OCI-LY3 (cell line): ENCODE measurements at regions not wholly inside any gene's neighbourhood (a gene's known extent, or its start where the extent isn't known, plus 50 kb on each side); places are given as distances from the start of the nearest gene placed in this dataset.

Experiments used
- H2AFZ ChIP-seq: fragments of 200-600, 300-600 bp; shearing (Covaris generic); 2 replicates; pipeline ENCODE4 v1.6.0; 2014; ENCODE audit warnings: antibody characterized with exemption, low read depth, low read length
- H3K27ac ChIP-seq: fragments of 200-600, 300-600 bp; sonication (generic); 2 replicates; pipeline ENCODE4 v1.5.1; 2014; ENCODE audit warnings: mild to moderate bottlenecking, low read length, moderate library complexity, mixed read lengths
- H3K27me3 ChIP-seq: fragments of 200-600, 300-600 bp; sonication (generic); 2 replicates; pipeline ENCODE4 v1.6.1; 2014; ENCODE audit warnings: low read depth, low read length, mixed read lengths
- H3K36me3 ChIP-seq: fragments of 200-600, 300-600 bp; sonication (generic); replicated peaks from 2 replicates; pipeline ENCODE3; 2014; ENCODE audit warnings: low read depth, low read length, mixed read lengths
- H3K4me1 ChIP-seq: fragments of 300-600, 200-600 bp; sonication (generic); 2 replicates; pipeline ENCODE4 v1.6.1; 2014; ENCODE audit warnings: low read length, mixed read lengths
- H3K4me2 ChIP-seq: fragments of 200-600, 300-600 bp; sonication (generic); 2 replicates; pipeline ENCODE4 v1.6.1; 2014; ENCODE audit warnings: low read length, mixed read lengths
- H3K4me3 ChIP-seq: fragments of 300-600, 200-600 bp; sonication (generic); 2 replicates; pipeline ENCODE4 v1.5.1; 2014; ENCODE audit warnings: antibody characterized with exemption, mild to moderate bottlenecking, low read length, moderate library complexity
- H3K79me2 ChIP-seq: fragments of 300-600, 200-600 bp; shearing (Covaris generic); 2 replicates; pipeline ENCODE4 v1.6.1; 2014; ENCODE audit warnings: mild to moderate bottlenecking, low read length, mixed read lengths
- H3K9ac ChIP-seq: fragments of 300-600, 200-600 bp; shearing (Covaris generic); 2 replicates; pipeline ENCODE4 v1.6.0; 2014; ENCODE audit warnings: mild to moderate bottlenecking, low read length, moderate library complexity
- H3K9me3 ChIP-seq: fragments of 200-600, 300-600 bp; shearing (Covaris generic); 2 replicates; pipeline ENCODE4 v1.6.1; 2014; ENCODE audit warnings: low read length, mixed read lengths; ENCODE audit not compliant: insufficient read depth
- H4K20me1 ChIP-seq: fragments of 200-600, 300-600 bp; sonication (generic); 2 replicates; pipeline ENCODE4 v1.6.1; 2016; ENCODE audit warnings: low read length, mixed read lengths; ENCODE audit not compliant: insufficient read depth
- CTCF ChIP-seq: fragments of 200-600, 300-600 bp; sonication (generic); IDR thresholded peaks from 2 replicates; pipeline ENCODE4 v1.5.1; 2014; ENCODE audit warnings: antibody characterized with exemption, low read length, low read depth
- EZH2phosphoT487 ChIP-seq: fragments of 200-600 bp; shearing (Covaris generic); IDR thresholded peaks from 2 replicates; pipeline ENCODE4 v1.6.1; 2018; ENCODE audit warnings: antibody characterized with exemption, mixed run types, low read depth

- Histone ChIP-seq H3K9ac (no peak overlapping the region), H3K4me2 (peak overlapping the region; percentile 28)
Measured at GRCh38 chr13:106721599-106721998, 153.7 kb upstream of the ARGLU1 start.

GRCh38 chr13:106714271-106714982 is 146.5 kb upstream of the ARGLU1 start:
- no peaks in the 10 kb centered on the region for H3K4me1 ChIP-seq
- no peak overlapping the region for H3K27ac ChIP-seq
- TF ChIP-seq EZH2phosphoT487 (no peak), CTCF (no peak)
- H2AFZ ChIP-seq: no peak overlapping the region
- no peak overlapping the region for H3K9ac ChIP-seq
- H3K4me2 ChIP-seq: no peak overlapping the region
- no peaks in the 10 kb centered on the region for H3K79me2 ChIP-seq
- no peak overlapping the region for H3K4me3 ChIP-seq
- no peaks in the 10 kb centered on the region for H3K27me3 ChIP-seq
- H3K36me3 ChIP-seq: no peaks in the 10 kb centered on the region
- 0 out of 2 replicates have a peak, but pooled peaks cover 3% of the 10 kb centered on the region for H3K9me3 ChIP-seq
- no peaks in the 10 kb centered on the region for H4K20me1 ChIP-seq

More at GRCh38 chr13:106721599-106721998, 153.7 kb upstream of the ARGLU1 start:
- no peaks in the 10 kb centered on the region for H3K27me3 ChIP-seq
- H3K4me3 ChIP-seq: no peak overlapping the region
- no peak overlapping the region for H3K27ac ChIP-seq
- 0 out of 2 replicates have a peak, but pooled peaks cover 3% of the 10 kb centered on the region for H3K9me3 ChIP-seq
- TF ChIP-seq EZH2phosphoT487 (no peak), CTCF (no peak)
- H3K4me1 ChIP-seq: no peaks in the 10 kb centered on the region
- H2AFZ ChIP-seq: peak overlapping the region; percentile 72
- no peaks in the 10 kb centered on the region for H3K79me2 ChIP-seq
- H3K36me3 ChIP-seq: no peaks in the 10 kb centered on the region
- H4K20me1 ChIP-seq: no peaks in the 10 kb centered on the region

GRCh38 chr13:106712381-106712780 is 144.4 kb upstream of the ARGLU1 start:
- Histone ChIP-seq H3K4me3 (no peak overlapping the region), H3K9ac (no peak overlapping the region)

GRCh38 chr13:106710266-106710665 is 142.3 kb upstream of the ARGLU1 start:
- no peak overlapping the region for H3K4me2 ChIP-seq
- H3K79me2 ChIP-seq: no peaks in the 10 kb centered on the region
- no peak overlapping the region for H2AFZ ChIP-seq
- no peak overlapping the region for H3K4me3 ChIP-seq
- no peak overlapping the region for H3K27ac ChIP-seq
- no peaks in the 10 kb centered on the region for H3K9me3 ChIP-seq
- no peaks in the 10 kb centered on the region for H3K36me3 ChIP-seq
- H4K20me1 ChIP-seq: no peaks in the 10 kb centered on the region
- H3K9ac ChIP-seq: no peak overlapping the region
- no peak for TF ChIP-seq EZH2phosphoT487
- no peak for TF ChIP-seq CTCF
- no peaks in the 10 kb centered on the region for H3K27me3 ChIP-seq
- H3K4me1 ChIP-seq: no peaks in the 10 kb centered on the region

More at GRCh38 chr13:106712381-106712780, 144.4 kb upstream of the ARGLU1 start:
- Histone ChIP-seq H3K9me3 (no peaks in the 10 kb centered on the region), H3K36me3 (no peaks in the 10 kb centered on the region), H3K4me2 (no peak overlapping the region), H3K4me1 (no peaks in the 10 kb centered on the region), H3K27me3 (no peaks in the 10 kb centered on the region), H4K20me1 (no peaks in the 10 kb centered on the region), H2AFZ (no peak overlapping the region), H3K79me2 (no peaks in the 10 kb centered on the region), H3K27ac (no peak overlapping the region)
- no peak for TF ChIP-seq CTCF
- no peak for TF ChIP-seq EZH2phosphoT487
